Suprapubic skin (tissue), 4 donors: ENCODE measurements at regions not wholly inside any gene's neighbourhood (a gene's known extent, or its start where the extent isn't known, plus 50 kb on each side); places are given as distances from the start of the nearest gene placed in this dataset.

Source experiments
- DNase-seq, 2 donors: peaks; one replicate each; pipeline ENCODE4 v3.0.0-alpha.2; 2019; ENCODE audit warnings: low spot score in 2 of 2
- H3K27ac ChIP-seq: fragments of 200-600 bp; sonication (generic); one replicate; pipeline ENCODE4 v1.5.1; 2019
- H3K27me3 ChIP-seq: fragments of 200-600 bp; sonication (generic); one replicate; pipeline ENCODE4 v1.5.1; 2019
- H3K36me3 ChIP-seq: fragments of 200-600 bp; sonication (generic); one replicate; pipeline ENCODE4 v1.5.1; 2019
- H3K4me1 ChIP-seq: fragments of 200-600 bp; sonication (generic); one replicate; pipeline ENCODE4 v1.5.1; 2019
- H3K4me3 ChIP-seq: fragments of 200-600 bp; sonication (generic); one replicate; pipeline ENCODE4 v1.5.1; 2019; ENCODE audit warnings: mild to moderate bottlenecking
- H3K9me3 ChIP-seq: fragments of 200-600 bp; sonication (generic); one replicate; pipeline ENCODE4 v1.5.1; 2019
- EP300 ChIP-seq: sonication (generic); formaldehyde crosslinking; IDR thresholded peaks from one replicate; pipeline ENCODE4 v1.6.1; 2017; ENCODE audit warnings: antibody characterized with exemption
- POLR2A ChIP-seq, 2 donors: fragments of 450-650 bp; IDR thresholded peaks; one replicate each; pipeline ENCODE4 v1.6.1; 2017; ENCODE audit warnings: antibody characterized with exemption in 2 of 2, mild to moderate bottlenecking in 2 of 2, moderate library complexity in 2 of 2
- POLR2AphosphoS5 ChIP-seq, 3 donors: sonication (generic); formaldehyde crosslinking; IDR thresholded peaks; one replicate each; pipeline ENCODE4 v1.6.1; 2017; ENCODE audit warnings: antibody characterized with exemption in 3 of 3
- WGBS: methylation state at CpG from one replicate; pipeline ENCODE4 v1.1.5; 2018; 5-methylcytosine and 5-hydroxymethylcytosine counted together
- TF ChIP-seq, protein P1 (sequence below), 2 donors: fragments of 200-600 bp in 1 of 2; fragments of 450-650 bp in 1 of 2; sonication (generic) in 1 of 2; IDR thresholded peaks; one replicate each; pipeline ENCODE4 v1.5.1; 2016 to 2019; ENCODE audit warnings: antibody characterized with exemption in 2 of 2, mild to moderate bottlenecking in 1 of 2, moderate library complexity in 1 of 2

DNA sequence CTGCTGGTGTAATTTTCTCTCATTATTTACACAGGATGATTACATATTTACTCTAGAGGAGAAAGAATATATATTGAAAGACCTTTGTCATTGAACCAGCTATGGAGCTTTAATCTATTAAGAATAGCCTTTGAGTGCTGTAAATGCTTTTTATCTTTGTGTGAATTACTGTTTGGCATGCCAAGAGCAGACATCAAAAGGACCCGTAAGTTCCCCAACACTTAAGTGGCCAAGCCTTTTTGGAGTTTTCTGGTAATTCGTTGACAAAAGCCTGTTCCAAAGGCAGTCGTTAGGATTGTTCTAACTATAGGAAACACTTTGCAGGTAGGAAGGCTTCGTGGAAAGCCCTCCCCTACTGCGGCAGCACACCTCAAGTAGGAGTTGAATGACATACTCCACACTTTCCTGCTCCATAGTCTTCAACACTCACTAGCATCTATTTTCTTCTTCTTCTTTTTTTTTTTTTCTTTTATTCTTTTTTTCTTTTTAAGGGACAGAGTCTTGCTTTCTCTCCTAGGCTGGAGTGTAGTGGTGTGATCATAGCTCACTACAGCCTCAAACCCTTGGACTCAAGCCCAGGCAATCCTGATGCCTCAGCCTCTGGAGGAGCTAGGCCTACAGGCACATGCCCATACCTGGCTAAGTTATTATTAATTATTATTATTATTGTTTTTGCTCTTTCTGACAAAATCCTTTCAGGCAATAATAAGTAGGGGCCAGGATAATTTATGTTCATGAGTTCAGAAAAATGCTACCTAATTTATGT is 98.6 kb downstream of the SUCNR1 start:
- DNase-seq = no peak
- no peaks in the 10 kb centered on the region for H3K36me3 ChIP-seq
- peaks cover 10% of the 10 kb centered on the region for H3K4me1 ChIP-seq
- H3K9me3 ChIP-seq = peaks cover 3% of the 10 kb centered on the region
- no peak overlapping the region for H3K4me3 ChIP-seq
- 65% methylated on average over 5 of the region's 5 CpGs for WGBS
- H3K27me3 ChIP-seq = no peaks in the 10 kb centered on the region
- no peak overlapping the region for H3K27ac ChIP-seq
- TF ChIP-seq EP300 = no peak
- no peak for TF ChIP-seq POLR2A (IDR thresholded peaks at IDR 0.05)
- TF ChIP-seq, protein P1, sequence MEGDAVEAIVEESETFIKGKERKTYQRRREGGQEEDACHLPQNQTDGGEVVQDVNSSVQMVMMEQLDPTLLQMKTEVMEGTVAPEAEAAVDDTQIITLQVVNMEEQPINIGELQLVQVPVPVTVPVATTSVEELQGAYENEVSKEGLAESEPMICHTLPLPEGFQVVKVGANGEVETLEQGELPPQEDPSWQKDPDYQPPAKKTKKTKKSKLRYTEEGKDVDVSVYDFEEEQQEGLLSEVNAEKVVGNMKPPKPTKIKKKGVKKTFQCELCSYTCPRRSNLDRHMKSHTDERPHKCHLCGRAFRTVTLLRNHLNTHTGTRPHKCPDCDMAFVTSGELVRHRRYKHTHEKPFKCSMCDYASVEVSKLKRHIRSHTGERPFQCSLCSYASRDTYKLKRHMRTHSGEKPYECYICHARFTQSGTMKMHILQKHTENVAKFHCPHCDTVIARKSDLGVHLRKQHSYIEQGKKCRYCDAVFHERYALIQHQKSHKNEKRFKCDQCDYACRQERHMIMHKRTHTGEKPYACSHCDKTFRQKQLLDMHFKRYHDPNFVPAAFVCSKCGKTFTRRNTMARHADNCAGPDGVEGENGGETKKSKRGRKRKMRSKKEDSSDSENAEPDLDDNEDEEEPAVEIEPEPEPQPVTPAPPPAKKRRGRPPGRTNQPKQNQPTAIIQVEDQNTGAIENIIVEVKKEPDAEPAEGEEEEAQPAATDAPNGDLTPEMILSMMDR (IDR thresholded peaks at IDR 0.05) = no peak

DNA sequence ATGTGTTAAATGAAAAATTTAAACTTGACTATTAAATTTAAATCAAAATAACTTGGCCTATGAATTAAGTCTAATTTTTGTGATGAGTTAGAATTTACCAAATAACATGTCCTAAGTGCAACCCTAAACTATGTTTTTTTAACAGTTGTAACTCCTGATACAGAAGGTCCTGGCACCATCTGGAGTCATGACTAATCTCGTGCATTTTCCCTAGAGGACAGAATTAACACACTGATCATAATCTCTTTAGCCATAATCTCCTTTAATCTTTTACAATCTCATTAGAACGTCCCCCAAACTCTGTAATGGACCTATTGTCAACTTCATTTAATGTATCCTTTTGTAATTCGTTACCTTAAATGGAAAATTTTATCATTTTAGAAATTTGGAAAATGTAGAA is 100.6 kb downstream of the SUCNR1 start:
- Histone ChIP-seq H3K4me1 (peaks cover 10% of the 10 kb centered on the region), H3K27me3 (no peaks in the 10 kb centered on the region), H3K36me3 (no peaks in the 10 kb centered on the region), H3K27ac (no peak overlapping the region), H3K9me3 (no peaks in the 10 kb centered on the region), H3K4me3 (no peak overlapping the region)
- WGBS = 41% methylated on average over 3 of the region's 3 CpGs
- no peak for TF ChIP-seq EP300
- no peak for TF ChIP-seq POLR2AphosphoS5 (IDR thresholded peaks at IDR 0.05)
- TF ChIP-seq, protein P1 (IDR thresholded peaks at IDR 0.05) = no peak
- no peak for TF ChIP-seq POLR2A (IDR thresholded peaks at IDR 0.05)
- no peak for DNase-seq

DNA sequence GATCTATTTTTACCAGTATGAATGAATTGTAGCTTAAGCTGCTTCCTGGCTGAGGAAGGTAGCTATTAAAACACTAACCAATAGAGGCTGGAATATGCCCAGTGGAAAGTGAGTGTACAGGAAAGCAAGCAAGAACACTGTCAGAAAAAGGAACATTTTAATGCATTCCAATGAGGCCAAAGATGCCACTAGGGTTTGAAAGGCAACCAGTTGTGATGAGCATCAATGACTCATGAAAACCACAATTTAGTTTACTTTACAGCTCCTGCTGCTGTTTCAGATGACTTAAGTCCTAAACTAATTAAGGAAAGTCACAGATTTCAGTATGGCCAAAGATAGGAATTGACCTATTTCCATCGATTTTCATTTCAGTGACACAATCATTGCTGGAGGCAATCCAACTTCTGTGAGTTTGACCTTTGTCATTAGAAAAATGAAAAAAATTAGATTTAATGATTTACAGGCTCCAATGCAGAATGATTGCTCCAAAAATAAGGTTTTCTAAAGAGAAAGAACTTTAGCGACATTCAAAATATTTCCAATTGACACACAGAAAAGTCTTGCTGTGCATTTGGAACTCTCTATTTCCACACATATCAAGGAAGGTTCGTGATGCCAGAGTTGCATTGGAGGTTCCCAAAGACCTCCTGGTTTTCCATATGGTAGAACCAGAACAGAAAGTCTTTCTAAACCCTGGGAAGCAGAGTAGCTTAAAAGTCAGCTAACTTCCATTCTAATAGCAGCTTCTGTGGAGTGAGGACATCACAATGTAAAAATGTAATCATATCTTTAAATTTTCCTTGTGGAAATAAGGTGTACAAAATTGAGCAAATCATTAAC is 103.0 kb downstream of the SUCNR1 start:
- no peak for DNase-seq
- 49% methylated on average over 3 of the region's 3 CpGs for WGBS
- H3K27me3 ChIP-seq = no peaks in the 10 kb centered on the region
- peaks cover 10% of the 10 kb centered on the region for H3K4me1 ChIP-seq
- no peaks in the 10 kb centered on the region for H3K36me3 ChIP-seq
- H3K4me3 ChIP-seq = no peak overlapping the region
- H3K27ac ChIP-seq = peak overlapping the region; percentile 47
- no peaks in the 10 kb centered on the region for H3K9me3 ChIP-seq
- TF ChIP-seq POLR2AphosphoS5 (IDR thresholded peaks at IDR 0.05) = peak in 1 of 3 donors; percentile 25
- TF ChIP-seq EP300 = no peak

DNA sequence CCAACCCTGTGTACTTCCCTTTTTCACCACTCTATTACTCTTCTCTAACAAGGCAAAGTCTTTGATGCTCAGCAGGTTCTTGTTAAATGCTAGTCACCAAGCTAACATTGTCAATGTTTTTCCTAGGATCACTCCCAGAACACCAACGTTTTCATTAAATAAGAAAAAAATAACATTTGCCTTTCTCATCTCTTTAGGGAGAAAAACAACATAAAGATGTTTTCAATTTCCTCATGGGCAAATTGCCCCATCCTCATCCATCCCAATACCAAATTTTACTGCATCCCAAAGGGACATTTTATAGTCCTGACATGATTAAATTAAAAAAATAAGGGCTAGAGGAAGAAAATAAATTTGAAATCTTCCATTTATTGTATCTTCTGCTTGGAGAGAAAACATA is 106.5 kb downstream of the SUCNR1 start:
- Histone ChIP-seq H3K9me3 (no peaks in the 10 kb centered on the region), H3K27me3 (no peaks in the 10 kb centered on the region), H3K4me3 (no peak overlapping the region), H3K36me3 (no peaks in the 10 kb centered on the region), H3K4me1 (peaks cover 7% of the 10 kb centered on the region), H3K27ac (no peak overlapping the region)
- WGBS = 34% methylated on average over 1 of the region's 1 CpG
- TF ChIP-seq, protein P1 (IDR thresholded peaks at IDR 0.05) = no peak
- TF ChIP-seq POLR2AphosphoS5 (IDR thresholded peaks at IDR 0.05) = no peak
- no peak for TF ChIP-seq POLR2A (IDR thresholded peaks at IDR 0.05)
- no peak for TF ChIP-seq EP300
- no peak for DNase-seq

DNA sequence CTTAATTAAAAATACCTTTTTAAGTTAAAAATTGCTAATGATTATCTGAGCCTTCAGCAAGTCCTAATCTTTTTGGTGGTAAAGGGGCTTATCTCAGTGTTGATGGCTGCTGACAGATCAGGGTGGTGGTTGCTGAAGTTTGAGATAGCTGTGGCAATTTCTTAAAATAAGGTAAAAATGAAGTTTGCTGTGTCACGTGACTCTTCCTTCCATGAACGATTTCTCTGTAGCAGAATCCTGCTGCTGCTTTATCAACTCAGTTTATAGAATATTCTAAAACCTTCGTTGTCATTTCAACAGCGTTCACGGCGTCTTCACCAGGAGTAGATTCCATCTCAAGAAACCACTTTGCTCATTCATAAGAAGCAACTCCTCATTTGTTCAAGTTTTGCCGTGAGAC is 110.1 kb downstream of the SUCNR1 start:
- 94% methylated on average over 7 of the region's 7 CpGs for WGBS
- Histone ChIP-seq H3K27ac (no peak overlapping the region), H3K4me1 (no peaks in the 10 kb centered on the region), H3K9me3 (no peaks in the 10 kb centered on the region), H3K27me3 (no peaks in the 10 kb centered on the region), H3K36me3 (no peaks in the 10 kb centered on the region), H3K4me3 (no peak overlapping the region)
- no peak for DNase-seq
- no peak for TF ChIP-seq EP300
- TF ChIP-seq POLR2A (IDR thresholded peaks at IDR 0.05) = no peak
- TF ChIP-seq, protein P1 (IDR thresholded peaks at IDR 0.05) = no peak
- TF ChIP-seq POLR2AphosphoS5 (IDR thresholded peaks at IDR 0.05) = no peak
